HG03575 (cell line): ENCODE measurements at regions not wholly inside any gene's neighbourhood (a gene's known extent, or its start where the extent isn't known, plus 50 kb on each side); places are given as distances from the start of the nearest gene placed in this dataset.
"Not testable (repeated sequence)": the region's sequence is repeated elsewhere in the genome, so short reads cannot be mapped to it uniquely, and the experiment has no call there.

Source experiments
- ATAC-seq: cut with Tn5 transposase; IDR thresholded peaks from one replicate; pipeline ENCODE4 v1.9.1; 2021; ENCODE audit not compliant: unreplicated experiment, insufficient number of reproducible peaks, low FRiP score; ENCODE audit errors: extremely low read depth

DNA sequence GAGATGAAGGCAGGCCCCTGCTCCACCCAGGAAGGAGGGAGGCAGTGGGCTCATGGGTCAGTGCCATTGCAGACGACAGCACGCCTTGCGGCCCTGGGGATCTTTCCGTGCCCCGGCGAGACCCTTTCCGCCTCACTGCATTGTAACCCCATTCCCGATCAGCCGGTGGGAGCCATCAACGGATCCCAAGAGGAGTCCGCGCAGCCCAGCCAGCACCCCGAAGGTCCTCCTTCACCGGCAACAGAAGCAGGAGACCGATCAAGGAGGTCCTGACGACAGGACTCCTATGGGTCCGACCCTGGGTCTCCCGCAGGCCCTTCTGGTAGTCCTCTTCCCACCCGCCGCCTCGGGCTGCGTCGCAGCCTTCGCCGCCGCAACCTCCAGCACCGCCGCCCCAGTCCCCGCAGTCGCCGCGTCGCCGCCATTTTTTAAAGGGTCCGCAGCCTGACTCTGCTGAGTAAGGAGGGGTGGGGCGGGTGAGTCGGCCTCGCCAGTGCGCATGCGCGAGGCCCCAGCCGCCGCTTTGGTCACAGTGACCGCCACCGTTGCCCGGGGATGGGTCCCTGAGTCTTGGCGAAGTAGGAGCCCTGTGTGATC lies 1417.0 kb upstream of the PCDH10 start:
- not testable (repeated sequence) for ATAC-seq

GRCh38 chr4:131734321-131734720 lies 1414.8 kb upstream of the PCDH10 start:
- ATAC-seq: not testable (repeated sequence)

GRCh38 chr4:131734851-131735385 lies 1414.2 kb upstream of the PCDH10 start:
- ATAC-seq: not testable (repeated sequence)

DNA sequence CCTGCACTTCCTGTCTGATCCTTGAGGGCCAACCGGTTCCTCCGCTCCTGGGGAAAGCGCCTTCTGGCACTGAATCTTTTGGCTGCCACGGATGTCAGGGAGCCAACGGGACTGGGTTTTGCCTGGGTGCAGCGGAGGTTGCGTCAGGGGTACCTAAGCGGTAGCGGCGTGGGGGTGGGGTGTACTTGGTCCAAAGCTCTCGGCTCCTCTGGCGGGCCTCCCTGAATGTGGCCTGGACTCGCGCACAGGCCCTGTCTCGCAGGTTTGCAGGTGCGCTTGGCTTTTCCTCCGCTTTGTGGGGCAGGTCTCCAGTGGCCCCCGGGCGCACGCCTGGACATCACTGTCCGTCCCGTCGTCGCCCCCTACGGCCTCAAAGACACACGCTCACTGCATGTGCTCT lies 1410.1 kb upstream of the PCDH10 start:
- ATAC-seq: not testable (repeated sequence)

DNA sequence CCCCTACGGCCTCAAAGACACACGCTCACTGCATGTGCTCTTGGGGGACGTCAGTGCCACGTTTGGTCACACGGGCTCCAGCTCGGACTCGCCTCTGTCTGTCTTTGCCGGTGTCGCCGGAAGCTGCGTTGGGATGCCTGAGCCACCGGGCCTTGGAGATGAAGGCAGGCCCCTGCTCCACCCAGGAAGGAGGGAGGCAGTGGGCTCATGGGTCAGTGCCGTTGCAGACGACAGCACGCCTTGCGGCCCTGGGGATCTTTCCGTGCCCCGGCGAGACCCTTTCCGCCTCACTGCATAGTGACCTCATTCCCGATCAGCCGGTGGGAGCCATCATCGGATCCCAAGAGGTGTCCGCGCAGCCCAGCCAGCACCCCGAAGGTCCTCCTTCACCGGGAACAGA lies 1407.3 kb upstream of the PCDH10 start:
- ATAC-seq: not testable (repeated sequence)

GRCh38 chr4:131742536-131743205 lies 1406.4 kb upstream of the PCDH10 start:
- not testable (repeated sequence) for ATAC-seq

GRCh38 chr4:131743348-131743747 lies 1405.7 kb upstream of the PCDH10 start:
- ATAC-seq: not testable (repeated sequence)

DNA sequence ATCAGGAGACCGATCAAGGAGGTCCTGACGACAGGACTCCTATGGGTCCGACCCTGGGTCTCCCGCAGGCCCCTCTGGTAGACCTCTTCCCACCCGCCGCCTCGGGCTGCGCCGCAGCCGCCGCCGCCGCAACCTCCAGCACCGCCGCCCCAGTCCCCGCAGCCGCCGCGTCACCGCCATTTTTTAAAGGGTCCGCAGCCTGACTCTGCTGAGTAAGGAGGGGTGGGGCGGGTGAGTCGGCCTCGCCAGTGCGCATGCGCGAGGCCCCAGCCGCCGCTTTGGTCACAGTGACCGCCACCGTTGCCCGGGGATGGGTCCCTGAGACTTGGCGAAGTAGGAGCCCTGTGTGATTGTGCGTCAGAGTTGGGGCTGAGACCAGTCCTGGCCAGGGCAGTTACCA lies 1401.9 kb upstream of the PCDH10 start:
- ATAC-seq: not testable (repeated sequence)

DNA sequence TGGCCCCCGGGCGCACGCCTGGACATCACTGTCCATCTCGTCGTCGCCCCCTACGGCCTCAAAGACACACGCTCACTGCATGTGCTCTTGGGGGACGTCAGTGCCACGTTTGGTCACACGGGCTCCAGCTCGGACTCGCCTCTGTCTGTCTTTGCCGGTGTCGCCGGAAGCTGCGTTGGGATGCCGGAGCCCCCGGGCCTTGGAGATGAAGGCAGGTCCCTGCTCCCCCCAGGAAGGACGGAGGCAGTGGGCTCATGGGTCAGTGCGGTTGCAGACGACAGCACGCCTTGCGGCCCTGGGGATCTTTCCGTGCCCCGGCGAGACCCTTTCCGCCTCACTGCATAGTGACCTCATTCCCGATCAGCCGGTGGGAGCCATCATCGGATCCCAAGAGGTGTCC lies 1399.9 kb upstream of the PCDH10 start:
- ATAC-seq: not testable (repeated sequence)

- not testable (repeated sequence) for ATAC-seq
Observed at GRCh38 chr4:131750006-131750405, 1399.1 kb upstream of the PCDH10 start.

DNA sequence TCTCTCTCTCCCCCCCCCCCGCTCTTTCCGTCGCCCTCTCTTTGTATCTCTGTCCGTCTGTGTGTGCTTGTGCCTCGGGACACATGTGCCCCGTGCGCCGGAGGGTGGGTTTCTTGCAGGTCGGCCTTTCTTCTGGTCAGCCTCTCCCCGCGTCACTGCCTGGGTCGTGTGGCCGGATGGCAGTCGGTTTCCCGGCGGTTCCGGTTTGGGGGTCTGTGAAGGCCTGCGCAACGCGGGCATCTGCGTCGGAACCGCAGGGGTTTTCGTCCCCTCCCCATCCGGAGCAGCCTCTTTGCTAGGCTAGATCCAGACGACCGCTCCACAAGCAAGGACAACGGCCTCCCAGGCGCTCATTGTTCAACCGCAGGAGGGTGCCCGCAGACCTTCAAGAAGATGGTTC lies 1398.6 kb upstream of the PCDH10 start:
- not testable (repeated sequence) for ATAC-seq

GRCh38 chr4:131762234-131762633 lies 1386.9 kb upstream of the PCDH10 start:
- ATAC-seq: not testable (repeated sequence)

- no peak for ATAC-seq
Observed at GRCh38 chr4:131764730-131765129, 1384.4 kb upstream of the PCDH10 start.

- ATAC-seq: not testable (repeated sequence)
Observed at GRCh38 chr4:131774382-131774781, 1374.7 kb upstream of the PCDH10 start.

DNA sequence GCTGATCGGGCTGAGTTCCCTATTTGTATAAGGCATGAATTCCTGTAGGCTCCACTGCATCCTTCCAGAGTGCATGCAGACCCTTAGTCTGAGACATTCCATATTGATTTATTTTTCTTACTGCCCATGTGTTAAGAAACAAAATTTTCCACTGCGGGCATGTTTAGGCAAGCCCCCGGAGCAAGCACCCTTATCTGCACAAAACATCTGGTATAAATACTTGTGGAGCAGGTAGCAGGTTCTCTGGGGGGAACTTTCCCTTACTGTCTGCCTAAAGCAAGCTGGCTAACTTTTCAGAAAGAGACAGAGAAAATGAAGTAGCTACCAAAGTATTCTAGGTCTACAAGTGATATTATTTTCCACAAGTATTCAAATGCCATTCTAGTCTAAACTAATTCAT lies 1338.5 kb upstream of the PCDH10 start:
- not testable (repeated sequence) for ATAC-seq
